A549 (cell line): ENCODE measurements at regions not wholly inside any gene's neighbourhood (a gene's known extent, or its start where the extent isn't known, plus 50 kb on each side); places are given as distances from the start of the nearest gene placed in this dataset.
"Not testable (repeated sequence)": the region's sequence is repeated elsewhere in the genome, so short reads cannot be mapped to it uniquely, and the experiment has no call there.

ENCODE experiments used
- ATAC-seq, 2 experiments: fragments of 200-7000 bp in 1 of 2; fragments of >200 bp in 1 of 2; cut with Nextera tagmentation in 1 of 2; cut with Tn5 transposase in 1 of 2; 3 replicates each; pipeline versions ENCODE4 v1.8.0 to v1.9.1; 2018 to 2020; ENCODE audit warnings: mild to moderate bottlenecking in 1 of 2, moderate library complexity in 1 of 2
- CTCF ChIA-PET: fragments of 300-600 bp; sonication (Branson Sonifier 250); formaldehyde crosslinking; extraction: SDS; loops from one replicate; lab custom pipeline; 2021; ENCODE audit warnings: antibody characterized with exemption, inconsistent platforms; lab: Yijun Ruan, JAX
- POLR2A ChIA-PET: fragments of 350-600 bp; formaldehyde crosslinking; extraction: SDS; loops from one replicate; lab custom pipeline; 2021; ENCODE audit warnings: antibody characterized with exemption, inconsistent platforms; lab: Yijun Ruan, JAX
- DNase-seq, 2 experiments: peaks; one replicate each; pipeline versions ENCODE4 v3.0.0 to v3.0.0-alpha.2; 2011 to 2016; ENCODE audit warnings: low read depth in 1 of 2, low spot score in 1 of 2
- FAIRE-seq: peaks from 2 replicates; lab custom pipeline; 2011; peaks lifted over from hg19 to GRCh38; lab: Jason Lieb, UNC
- H3K27ac ChIP-seq, 2 experiments: fragments of >200 bp; sonication (Bioruptor Twin); formaldehyde crosslinking; 3 replicates each; pipeline ENCODE4 v1.5.1; 2016 to 2017
- H3K4me1 ChIP-seq: fragments of >200 bp; sonication (Bioruptor Twin); formaldehyde crosslinking; 3 replicates; pipeline ENCODE4 v1.6.1; 2016
- H3K4me2 ChIP-seq: fragments of >200 bp; sonication (Bioruptor Twin); formaldehyde crosslinking; 3 replicates; pipeline ENCODE4 v1.6.1; 2016
- H3K4me3 ChIP-seq: fragments of >200 bp; sonication (Bioruptor Twin); formaldehyde crosslinking; 3 replicates; pipeline ENCODE4 v1.5.1; 2016
- H3K9me3 ChIP-seq: fragments of >200 bp; sonication (Bioruptor Twin); formaldehyde crosslinking; 3 replicates; pipeline ENCODE4 v1.6.1; 2016
- CBX2 ChIP-seq: fragments of 200-600 bp; sonication (generic); IDR thresholded peaks from 2 replicates; pipeline ENCODE4 v1.6.1; 2016; ENCODE audit warnings: low read depth, mild to moderate bottlenecking, borderline replicate concordance
- EHMT2 ChIP-seq: fragments of 200-600 bp; sonication (generic); IDR thresholded peaks from 2 replicates; pipeline ENCODE4 v1.6.1; 2016; ENCODE audit warnings: antibody characterized with exemption, low read depth, mild to moderate bottlenecking, moderate library complexity
- ESRRA ChIP-seq: fragments of 150-350 bp; IDR thresholded peaks from 2 replicates; pipeline ENCODE4 v1.6.1; 2014; ENCODE audit warnings: mild to moderate bottlenecking, low read length, borderline replicate concordance
- FOSL2 ChIP-seq, 2 experiments: fragments of 450-650 bp in 1 of 2; fragments of >200 bp in 1 of 2; sonication (Bioruptor Twin) in 1 of 2; formaldehyde crosslinking; IDR thresholded peaks; 2 replicates each; pipeline versions ENCODE4 v1.5.0 to v1.6.1; 2016 to 2020; ENCODE audit warnings: mild to moderate bottlenecking in 1 of 2, moderate library complexity in 1 of 2
- HDAC2 ChIP-seq: fragments of 200-600 bp; sonication (generic); IDR thresholded peaks from 2 replicates; pipeline ENCODE4 v1.6.1; 2016
- JUNB ChIP-seq: fragments of >200 bp; sonication (Bioruptor Twin); formaldehyde crosslinking; IDR thresholded peaks from 2 replicates; pipeline ENCODE4 v1.6.1; 2016
- NFE2L2 ChIP-seq: fragments of 150-350 bp; conservative IDR thresholded peaks from 2 replicates; pipeline ENCODE4 v1.6.1; 2014; ENCODE audit warnings: low read length
- NR3C1 ChIP-seq: fragments of >200 bp; sonication (Bioruptor Twin); formaldehyde crosslinking; IDR thresholded peaks from 3 replicates; pipeline ENCODE4 v1.6.1; 2017
- POLR2AphosphoS2 ChIP-seq: conservative IDR thresholded peaks from 2 replicates; pipeline ENCODE4 v1.6.1; 2012; ENCODE audit warnings: low read length, improper control_type of control experiment, inconsistent platforms
- RCOR1 ChIP-seq: fragments of 150-350 bp; IDR thresholded peaks from 2 replicates; pipeline ENCODE4 v1.6.1; 2014; ENCODE audit warnings: antibody characterized with exemption, low read length, low read depth
- RFX5 ChIP-seq: fragments of 450-650 bp; IDR thresholded peaks from 2 replicates; pipeline ENCODE4 v1.7.1; 2014; ENCODE audit warnings: antibody characterized with exemption, mild to moderate bottlenecking, moderate library complexity
- RNF2 ChIP-seq: fragments of 200-600 bp; sonication (generic); IDR thresholded peaks from 2 replicates; pipeline ENCODE4 v1.6.1; 2016; ENCODE audit warnings: low read depth, mild to moderate bottlenecking, antibody characterized with exemption, moderate library complexity, borderline replicate concordance
- SMC3 ChIP-seq: fragments of >200 bp; sonication (Bioruptor Twin); formaldehyde crosslinking; IDR thresholded peaks from 3 replicates; pipeline ENCODE4 v1.6.1; 2018; ENCODE audit warnings: inconsistent platforms
- TFCP2L1 ChIP-seq: fragments of 250-450 bp; sonication (Bioruptor Pico); IDR thresholded peaks from 2 replicates; pipeline ENCODE4 v1.5.0; 2021; ENCODE audit warnings: mild to moderate bottlenecking
- TP53 ChIP-seq: fragments of 250-450 bp; sonication (Bioruptor Pico); IDR thresholded peaks from 2 replicates; pipeline ENCODE4 v1.5.0; 2021; ENCODE audit warnings: mild to moderate bottlenecking, moderate library complexity
- ZC3H11A ChIP-seq: fragments of 450-650 bp; IDR thresholded peaks from 2 replicates; pipeline ENCODE4 v1.6.1; 2014; ENCODE audit warnings: antibody characterized with exemption, mild to moderate bottlenecking
- WGBS: methylation state at CpG from one replicate; pipeline ENCODE4 v1.1.6; 2017; ENCODE audit errors: missing lambda C conversion rate; 5-methylcytosine and 5-hydroxymethylcytosine counted together
- TF ChIP-seq, protein P1 (sequence below): fragments of 250-450 bp; sonication (Bioruptor Pico); IDR thresholded peaks from 2 replicates; pipeline ENCODE4 v1.5.0; 2021; ENCODE audit warnings: mild to moderate bottlenecking, moderate library complexity, borderline replicate concordance

DNA sequence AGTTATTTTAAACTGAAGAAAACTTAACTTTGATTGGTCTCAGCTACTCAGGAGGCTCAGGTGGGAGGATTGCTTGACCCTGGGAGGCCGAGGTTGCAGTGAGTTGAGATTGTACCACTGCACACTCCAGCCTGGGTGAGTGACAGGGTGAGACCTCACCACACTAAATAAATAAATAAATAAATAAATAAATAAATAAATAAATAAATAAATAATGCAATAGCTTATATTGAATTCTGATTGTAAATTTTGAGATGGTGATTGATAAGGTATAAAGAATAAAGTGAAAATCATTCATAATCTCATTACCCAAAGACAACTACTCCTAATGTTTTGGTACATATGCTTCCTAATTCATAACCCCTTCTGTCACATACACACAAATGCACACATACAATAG, 58.1 kb downstream of the TUBA3C start:
- Histone ChIP-seq H3K4me1 (no peaks in the 10 kb centered on the region), H3K4me3 (no peak overlapping the region), H3K9me3 (no peaks in the 10 kb centered on the region), H3K27ac (no peak overlapping the region), H3K4me2 (no peak overlapping the region)
- FAIRE-seq, result no peak
- CTCF ChIA-PET, result no interaction called here
- ATAC-seq, result no peak
- no peak for DNase-seq
- 0% methylated on average over 1 of the region's 1 CpG for WGBS
- TF ChIP-seq ZC3H11A (peak; percentile 71), EHMT2 (no peak)
- POLR2A ChIA-PET, result no interaction called here

DNA sequence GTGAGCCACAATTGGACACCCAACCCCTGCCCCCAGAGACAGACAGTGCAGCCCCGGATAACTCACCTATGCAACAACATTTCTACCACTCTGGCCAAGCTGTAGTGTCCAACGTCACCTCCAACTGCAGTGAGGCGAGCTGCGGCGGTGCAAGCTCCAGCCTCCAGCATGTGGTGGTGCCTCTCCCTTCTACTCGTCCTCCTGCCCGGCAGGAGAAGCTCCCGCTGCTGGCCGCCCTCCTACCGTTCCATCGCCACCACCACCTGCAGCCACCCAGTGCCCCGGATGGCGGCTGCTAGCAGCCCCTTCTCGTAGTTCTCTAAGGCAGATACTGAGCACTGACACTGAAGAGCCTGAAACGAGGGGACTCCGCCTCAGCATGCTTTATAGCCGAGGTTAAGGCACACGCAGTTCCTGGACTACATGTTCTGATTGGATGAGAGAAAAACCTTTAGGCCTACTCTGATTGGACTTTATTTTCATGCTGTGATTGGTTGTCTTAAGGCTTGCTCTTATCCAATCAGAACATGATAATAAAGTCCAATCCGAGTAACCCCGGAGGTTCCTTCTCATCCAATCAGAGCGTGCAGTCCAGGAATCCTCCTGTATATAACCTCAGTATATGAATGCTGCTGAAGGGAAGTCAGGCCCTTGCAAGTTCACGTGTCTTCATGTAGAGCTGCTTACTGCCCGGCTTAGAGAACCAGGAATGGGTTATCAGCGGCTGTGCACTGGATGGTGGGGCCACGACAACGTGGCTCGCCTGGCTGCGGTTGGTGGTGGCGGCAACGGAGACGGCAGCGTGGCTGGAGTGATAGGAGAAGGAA, 63.5 kb downstream of the TUBA3C start:
- TF ChIP-seq POLR2AphosphoS2, result no peak
- no peak for TF ChIP-seq HDAC2
- TF ChIP-seq NR3C1, result no peak
- TF ChIP-seq TFCP2L1 (CRISPR knock-in tag), result no peak
- no peak overlapping the region for H3K27ac ChIP-seq
- H3K4me1 ChIP-seq, result no peaks in the 10 kb centered on the region
- ChIA-PET CTCF (no interaction called here), POLR2A (no interaction called here)
- no peak for ATAC-seq
- no peaks in the 10 kb centered on the region for H3K9me3 ChIP-seq
- DNase-seq, result no peak
- no peak overlapping the region for H3K4me3 ChIP-seq
- WGBS, result 50% methylated on average over 25 of the region's 32 CpGs
- no peak overlapping the region for H3K4me2 ChIP-seq
- FAIRE-seq, result no peak

DNA sequence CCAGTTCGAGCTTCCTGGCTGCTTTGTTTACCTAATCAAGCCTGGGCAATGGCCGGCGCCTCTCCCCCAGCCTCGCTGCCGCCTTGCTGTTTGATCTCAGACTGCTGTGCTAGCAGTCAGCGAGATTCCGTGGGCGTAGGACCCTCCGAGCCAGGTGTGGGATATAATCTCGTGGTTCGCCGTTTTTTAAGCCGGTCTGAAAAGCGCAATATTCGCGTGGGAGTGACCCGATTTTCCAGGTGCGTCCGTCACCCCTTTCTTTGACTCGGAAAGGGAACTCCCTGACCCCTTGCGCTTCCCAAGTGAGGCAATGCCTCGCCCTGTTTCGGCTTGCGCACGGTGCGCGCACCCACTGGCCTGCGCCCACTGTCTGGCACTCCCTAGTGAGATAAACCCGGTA, 72.4 kb downstream of the TUBA3C start:
- not testable (repeated sequence) for ATAC-seq

DNA sequence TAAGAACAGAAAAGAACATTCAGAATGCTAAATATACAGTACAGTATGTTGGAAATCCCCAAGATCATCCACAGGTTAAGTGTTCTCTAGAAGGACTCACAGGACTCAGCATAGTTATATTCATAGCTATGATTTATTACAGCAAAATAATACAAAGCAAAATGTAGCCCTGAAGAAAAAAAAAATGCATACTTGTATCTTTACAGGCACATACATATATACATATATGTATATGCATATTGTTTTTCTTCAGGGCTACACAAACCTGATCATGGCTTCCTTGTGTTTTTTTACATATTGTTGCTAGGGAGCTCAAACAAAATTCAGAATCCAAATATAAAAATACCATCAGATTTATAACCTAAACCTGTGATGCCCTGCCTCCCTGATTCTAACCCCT, 78.5 kb downstream of the TUBA3C start:
- ATAC-seq, result no peak
- CTCF ChIA-PET, result no interaction called here
- no peak for DNase-seq
- TF ChIP-seq NFE2L2 (no peak), RCOR1 (no peak), TP53 (CRISPR knock-in tag) (no peak), ESRRA (no peak), HDAC2 (no peak), CBX2 (no peak), FOSL2 (IDR thresholded peaks at IDR 0.05) (no peak), FOSL2 (CRISPR knock-in tag; IDR thresholded peaks at IDR 0.05) (no peak), SMC3 (no peak), RFX5 (no peak), RNF2 (no peak), JUNB (no peak)
- TF ChIP-seq, protein P1, sequence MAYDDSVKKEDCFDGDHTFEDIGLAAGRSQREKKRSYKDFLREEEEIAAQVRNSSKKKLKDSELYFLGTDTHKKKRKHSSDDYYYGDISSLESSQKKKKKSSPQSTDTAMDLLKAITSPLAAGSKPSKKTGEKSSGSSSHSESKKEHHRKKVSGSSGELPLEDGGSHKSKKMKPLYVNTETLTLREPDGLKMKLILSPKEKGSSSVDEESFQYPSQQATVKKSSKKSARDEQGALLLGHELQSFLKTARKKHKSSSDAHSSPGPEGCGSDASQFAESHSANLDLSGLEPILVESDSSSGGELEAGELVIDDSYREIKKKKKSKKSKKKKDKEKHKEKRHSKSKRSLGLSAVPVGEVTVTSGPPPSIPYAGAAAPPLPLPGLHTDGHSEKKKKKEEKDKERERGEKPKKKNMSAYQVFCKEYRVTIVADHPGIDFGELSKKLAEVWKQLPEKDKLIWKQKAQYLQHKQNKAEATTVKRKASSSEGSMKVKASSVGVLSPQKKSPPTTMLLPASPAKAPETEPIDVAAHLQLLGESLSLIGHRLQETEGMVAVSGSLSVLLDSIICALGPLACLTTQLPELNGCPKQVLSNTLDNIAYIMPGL, result no peak
- TF ChIP-seq, all 56 proteins: peak for 0
- no peaks in the 10 kb centered on the region for H3K9me3 ChIP-seq
- H3K4me2 ChIP-seq, result no peak overlapping the region
- no peak overlapping the region for H3K4me3 ChIP-seq
- FAIRE-seq, result no peak
- no peaks in the 10 kb centered on the region for H3K4me1 ChIP-seq
- no peak overlapping the region for H3K27ac ChIP-seq
- POLR2A ChIA-PET, result no interaction called here

More for the DNA sequence above, 72.4 kb downstream of the TUBA3C start:
- H3K4me2 ChIP-seq, H3K4me1 ChIP-seq, H3K4me3 ChIP-seq, FAIRE-seq, H3K27ac ChIP-seq, CTCF ChIA-PET, POLR2A ChIA-PET, DNase-seq, H3K9me3 ChIP-seq: not testable (repeated sequence)
- 47% methylated on average over 14 of the region's 29 CpGs for WGBS
